Renal cortical epithelial cell (primary cell): ENCODE measurements at regions not wholly inside any gene's neighbourhood (a gene's known extent, or its start where the extent isn't known, plus 50 kb on each side); places are given as distances from the start of the nearest gene placed in this dataset.

Experiments used
- DNase-seq: peaks from one replicate; pipeline ENCODE4 v3.0.0-alpha.2; 2011; ENCODE audit warnings: low read depth

DNA sequence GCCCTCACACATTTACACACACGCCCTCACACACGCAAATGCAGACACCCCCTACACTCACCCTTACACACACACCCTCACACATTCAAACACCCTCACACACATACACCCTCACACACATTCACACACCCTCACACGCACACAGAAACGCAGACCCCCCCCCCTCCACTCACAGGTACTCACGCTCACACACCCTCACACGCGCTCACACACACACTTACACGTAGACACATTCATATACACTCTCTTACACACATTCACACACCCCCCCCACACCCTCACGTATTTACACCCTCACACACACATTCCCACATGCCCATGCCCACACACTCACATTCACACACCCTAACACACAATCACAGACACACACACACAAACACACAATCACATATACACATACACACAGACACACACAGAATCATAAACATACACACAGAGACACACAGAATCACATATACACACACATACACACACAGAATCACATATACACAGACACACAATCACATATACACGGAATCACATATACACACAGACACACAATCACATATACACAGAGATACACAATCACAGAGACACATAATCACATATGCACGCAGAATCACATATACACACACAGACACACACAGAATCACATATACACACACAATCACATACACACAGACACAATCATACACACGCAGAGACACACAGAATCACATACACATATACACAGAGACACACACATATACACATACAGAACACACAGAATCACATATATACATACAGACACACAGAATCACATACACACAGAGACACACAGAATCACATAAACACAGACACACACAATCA is 250.1 kb upstream of the RPL38 start:
- no peak for DNase-seq

DNA sequence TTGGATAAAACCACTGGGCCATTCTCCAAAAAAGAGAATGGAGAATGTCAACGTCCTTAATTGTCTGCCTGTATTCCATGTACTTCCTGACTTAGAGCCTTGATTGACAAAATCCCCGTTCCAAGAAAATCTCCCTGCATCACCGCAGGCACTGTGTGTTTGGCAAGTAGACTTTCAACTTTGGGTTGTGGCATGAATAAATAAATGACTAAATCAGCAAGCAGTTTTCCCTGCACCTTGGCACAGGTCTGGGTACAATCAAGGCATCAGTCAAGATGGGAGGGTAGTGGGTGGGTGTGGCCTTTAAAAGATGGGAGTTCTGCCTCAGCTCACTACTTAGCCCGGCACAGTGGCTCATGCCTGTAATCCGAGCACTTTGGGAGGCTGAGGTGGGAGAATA is 248.5 kb upstream of the RPL38 start:
- no peak for DNase-seq

DNA sequence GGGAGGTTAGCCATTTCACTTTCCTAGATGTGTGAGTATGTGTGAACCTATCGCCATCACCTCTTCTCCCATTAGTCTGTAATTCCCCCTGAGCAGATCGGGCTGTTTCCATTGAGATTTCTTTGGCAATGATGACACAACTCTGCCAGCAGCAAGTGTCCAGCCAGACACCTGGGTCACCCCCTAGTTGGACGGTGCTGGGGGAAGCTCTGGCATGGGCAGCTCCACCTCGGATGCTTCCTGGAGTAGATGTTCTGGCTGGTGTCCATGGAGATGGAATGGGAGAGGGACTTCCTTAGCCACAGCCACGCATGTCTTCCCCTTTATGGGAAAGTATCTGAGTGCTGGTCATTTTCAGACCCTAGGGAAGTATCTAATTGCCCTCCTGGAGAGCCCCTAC is 247.9 kb upstream of the RPL38 start:
- no peak for DNase-seq

DNA sequence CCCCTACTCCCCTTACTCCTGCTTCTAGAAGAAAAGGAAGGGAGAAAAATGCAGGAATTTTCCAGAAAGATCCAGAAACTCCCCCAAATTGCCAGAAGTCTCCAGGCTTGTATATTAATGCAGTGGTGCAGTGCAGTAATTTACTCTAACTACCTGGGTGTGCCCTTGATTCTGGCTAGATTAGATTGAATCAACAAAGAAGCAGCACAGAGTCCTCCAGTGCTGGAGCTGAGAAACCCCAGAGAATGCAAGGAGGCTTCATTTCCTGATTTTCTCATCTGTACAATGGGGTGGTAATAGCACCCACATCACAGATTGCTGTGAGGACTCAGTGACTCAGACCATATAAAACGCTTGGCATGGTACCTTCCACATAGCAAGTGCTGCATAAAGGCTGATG is 247.3 kb upstream of the RPL38 start:
- no peak for DNase-seq

DNA sequence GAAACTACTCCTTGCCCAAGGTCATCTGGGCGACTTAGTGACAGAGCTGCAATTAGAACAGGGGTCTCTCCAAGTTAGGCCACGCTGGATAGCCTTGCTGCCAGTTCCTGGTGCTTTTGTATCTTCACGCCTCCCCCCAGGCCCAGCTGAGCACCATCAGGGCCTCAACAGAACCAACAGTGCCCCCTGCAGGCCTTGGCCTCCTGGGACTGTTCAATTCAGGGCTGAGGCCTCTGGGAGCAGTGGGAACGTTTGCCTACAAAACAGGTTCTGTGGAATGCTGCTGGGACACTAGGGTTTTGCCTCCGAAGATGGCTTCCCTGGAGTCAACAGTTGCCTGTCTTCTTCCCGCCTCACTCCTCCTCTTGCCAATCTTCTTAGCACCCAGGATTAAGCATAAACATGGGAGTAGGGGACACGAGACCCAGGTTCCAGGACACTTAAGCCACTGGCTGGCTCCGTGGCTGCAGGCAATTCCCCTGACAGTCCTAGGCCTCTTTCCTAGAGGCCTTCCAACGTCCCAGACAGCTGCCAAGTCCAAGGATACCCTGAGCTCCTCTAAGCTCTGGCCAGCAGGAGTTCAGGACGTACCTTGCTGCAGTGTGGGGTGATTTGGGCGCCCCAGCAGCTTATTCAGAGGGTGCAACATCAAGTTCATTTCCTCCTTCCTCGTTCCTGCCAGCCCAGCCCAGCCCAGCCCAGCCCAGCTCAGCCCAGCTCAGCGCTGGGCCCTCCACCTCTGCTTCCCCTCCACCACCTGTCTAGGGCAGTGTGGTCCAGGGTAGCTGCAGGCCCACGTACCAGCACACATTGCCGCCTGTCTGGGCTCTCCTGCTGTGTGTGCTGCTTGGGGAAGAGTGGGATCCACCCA is 246.6 kb upstream of the RPL38 start:
- DNase-seq = no peak

DNA sequence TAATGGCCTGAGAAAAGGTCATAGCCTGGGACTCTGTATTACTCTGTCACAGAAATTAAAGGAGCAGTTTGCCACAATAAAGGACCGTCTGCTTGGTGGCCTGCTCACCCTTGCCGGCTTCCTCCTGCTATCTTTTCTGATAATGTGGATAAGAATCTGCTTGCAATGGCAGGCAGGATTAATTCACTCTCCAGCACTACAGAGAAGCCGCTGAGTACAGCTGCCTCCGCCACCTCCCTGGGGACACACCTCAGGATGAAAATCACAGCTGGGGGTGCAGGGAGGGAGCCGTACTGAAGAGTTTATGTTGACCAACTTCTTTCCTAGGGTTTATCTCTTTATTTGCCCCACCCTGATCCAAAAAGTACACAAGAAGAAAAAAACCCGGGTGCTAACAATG is 245.9 kb upstream of the RPL38 start:
- DNase-seq = no peak

DNA sequence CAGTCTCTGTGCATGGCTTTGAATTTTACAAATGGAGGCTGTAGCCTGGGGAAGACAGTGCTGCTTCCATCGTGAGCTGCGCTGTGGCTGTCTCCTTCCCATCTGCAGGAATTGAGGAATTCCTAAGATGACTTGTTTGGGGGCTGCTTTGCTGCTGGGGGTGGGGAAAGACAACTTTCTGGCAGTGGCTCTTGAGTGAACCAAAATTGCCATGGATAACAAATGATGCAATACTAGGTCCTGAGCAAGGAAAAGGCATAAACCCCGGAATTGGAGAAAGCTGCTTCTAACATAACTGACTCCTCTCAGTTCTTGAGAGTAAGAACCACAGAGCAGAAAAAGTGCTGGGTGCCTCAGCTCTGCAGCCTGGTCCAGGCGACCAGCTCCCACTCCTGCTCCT is 245.0 kb upstream of the RPL38 start:
- DNase-seq = no peak

DNA sequence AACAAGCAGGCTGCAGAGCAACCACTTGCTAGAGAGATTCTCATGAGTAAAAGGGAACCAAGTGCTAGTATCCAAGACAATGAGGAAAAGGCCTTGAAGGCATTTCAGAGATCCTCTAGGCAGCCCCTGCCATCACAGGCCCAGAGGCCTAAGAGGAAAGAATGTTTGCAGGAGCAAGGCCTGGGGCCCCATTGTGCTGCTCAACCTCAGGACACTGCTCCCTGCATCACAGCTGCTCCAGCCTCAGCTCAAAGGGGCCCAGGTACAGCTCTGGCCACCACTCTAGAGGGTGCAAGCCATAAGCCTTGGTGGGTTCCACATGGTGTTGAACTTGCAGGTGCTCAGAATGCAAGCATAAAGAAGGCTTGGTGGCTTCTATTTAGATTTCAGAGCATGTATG is 243.0 kb upstream of the RPL38 start:
- DNase-seq = no peak

DNA sequence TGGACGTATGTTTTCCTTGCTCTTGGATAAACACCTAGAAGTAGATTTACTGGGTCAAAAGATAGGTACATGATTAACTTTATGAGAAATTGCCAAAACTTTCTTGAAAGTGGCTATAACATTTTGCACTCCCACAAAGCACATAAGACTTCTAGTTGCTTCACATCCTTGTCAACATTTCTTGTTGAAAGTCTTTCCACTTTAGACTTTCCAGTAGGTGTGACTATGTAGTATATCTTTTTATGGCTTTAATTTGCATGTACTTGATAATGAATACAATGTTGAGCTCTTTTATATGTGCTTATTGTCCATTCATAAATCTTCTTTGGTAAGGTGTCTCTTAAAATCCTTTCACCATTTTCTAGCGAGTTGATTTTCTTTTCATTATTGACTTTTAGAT is 241.2 kb upstream of the RPL38 start:
- no peak for DNase-seq

DNA sequence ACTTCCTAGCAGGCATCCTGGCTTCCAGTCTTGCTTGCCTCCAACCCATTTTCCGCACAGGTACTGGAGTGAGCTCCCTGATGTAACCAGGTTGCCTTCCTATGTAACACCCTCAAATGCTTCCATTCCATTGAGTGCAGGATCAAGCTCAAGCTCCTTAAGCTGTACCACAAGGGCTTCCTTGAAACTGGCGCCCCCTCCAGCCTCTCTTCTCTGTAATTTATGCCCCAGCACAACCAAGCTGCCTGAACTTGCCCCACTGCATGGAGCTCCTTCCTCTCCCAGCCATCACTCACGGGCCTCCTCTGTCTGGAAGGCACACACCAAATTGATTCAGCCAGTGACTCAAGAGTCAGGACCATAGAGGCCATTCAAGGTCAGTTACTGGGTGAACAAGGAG is 234.8 kb upstream of the RPL38 start:
- no peak for DNase-seq

DNA sequence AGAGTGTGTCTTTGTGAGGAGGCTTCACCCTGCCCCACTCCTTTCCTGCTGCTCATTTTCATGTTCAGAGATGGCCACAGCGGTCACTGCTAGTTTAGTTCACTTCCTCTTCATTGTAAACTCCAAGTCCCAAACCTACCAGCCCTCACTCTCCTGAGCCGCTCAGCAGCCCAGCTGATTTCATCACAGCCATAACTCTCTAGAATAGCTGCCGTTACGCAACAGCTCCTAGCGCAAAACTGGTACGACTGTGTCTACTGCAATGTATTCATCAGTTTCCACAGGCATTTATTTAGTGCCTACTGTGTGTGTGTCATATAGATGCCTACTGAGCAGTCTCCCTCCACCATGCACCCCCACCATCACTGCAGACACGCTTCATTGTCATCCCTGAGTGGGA is 233.5 kb upstream of the RPL38 start:
- no peak for DNase-seq

DNA sequence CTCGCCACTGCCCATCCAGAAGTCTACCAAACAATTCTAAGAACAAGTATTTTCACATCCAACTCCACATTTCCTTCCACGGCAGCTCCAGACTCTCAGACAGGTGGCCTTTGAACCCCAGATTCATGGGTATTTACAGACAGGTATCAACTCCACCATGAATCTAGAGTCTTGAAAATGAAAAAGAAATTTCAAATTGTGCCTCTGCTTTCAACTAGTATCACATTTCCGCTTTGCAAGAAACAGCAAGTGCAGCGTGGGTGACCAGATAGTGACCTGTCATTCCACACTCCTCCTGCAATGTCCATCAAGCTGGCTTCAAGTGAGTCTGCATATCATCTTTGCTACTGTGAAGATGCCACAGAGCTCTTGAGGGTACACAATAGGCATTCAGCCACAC is 232.4 kb upstream of the RPL38 start:
- no peak for DNase-seq

DNA sequence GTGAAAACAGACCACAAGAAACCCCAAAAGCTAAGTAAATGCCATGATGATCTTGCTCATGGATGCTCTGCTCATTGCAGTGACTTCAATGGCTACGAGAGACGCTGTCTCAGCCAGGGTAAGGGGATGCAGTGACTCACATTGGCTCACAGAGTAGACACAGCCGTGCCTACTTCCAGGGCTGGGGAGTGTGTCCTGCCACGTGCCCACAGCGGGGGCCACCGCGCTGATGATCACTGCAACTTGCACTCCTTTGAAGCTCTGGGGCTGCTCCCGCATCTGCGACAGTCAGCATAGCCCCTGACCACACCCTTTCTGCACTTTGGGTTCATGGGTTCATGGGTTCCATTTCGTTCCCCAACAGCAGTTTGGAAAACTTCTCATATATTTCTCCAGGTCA is 231.4 kb upstream of the RPL38 start:
- DNase-seq = no peak

DNA sequence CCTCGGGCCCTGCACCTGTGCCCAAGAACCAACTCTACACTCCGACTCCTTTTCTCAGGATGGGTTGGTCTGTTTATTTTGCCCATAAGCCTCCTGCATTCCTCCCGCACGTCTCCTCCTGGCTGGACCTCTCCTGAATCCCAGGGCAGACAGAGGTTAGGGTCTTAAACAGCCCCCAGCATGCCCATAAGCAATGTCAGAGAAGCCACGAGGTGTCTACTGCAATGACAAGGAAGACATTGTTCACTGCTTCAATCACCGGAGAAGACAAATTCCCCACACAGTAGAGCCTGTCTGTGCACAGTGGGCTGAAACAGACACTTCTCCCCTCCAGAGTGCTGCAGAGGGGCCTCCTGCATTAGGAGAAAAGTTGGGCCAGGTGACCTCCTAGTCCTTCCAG is 230.6 kb upstream of the RPL38 start:
- DNase-seq = no peak

DNA sequence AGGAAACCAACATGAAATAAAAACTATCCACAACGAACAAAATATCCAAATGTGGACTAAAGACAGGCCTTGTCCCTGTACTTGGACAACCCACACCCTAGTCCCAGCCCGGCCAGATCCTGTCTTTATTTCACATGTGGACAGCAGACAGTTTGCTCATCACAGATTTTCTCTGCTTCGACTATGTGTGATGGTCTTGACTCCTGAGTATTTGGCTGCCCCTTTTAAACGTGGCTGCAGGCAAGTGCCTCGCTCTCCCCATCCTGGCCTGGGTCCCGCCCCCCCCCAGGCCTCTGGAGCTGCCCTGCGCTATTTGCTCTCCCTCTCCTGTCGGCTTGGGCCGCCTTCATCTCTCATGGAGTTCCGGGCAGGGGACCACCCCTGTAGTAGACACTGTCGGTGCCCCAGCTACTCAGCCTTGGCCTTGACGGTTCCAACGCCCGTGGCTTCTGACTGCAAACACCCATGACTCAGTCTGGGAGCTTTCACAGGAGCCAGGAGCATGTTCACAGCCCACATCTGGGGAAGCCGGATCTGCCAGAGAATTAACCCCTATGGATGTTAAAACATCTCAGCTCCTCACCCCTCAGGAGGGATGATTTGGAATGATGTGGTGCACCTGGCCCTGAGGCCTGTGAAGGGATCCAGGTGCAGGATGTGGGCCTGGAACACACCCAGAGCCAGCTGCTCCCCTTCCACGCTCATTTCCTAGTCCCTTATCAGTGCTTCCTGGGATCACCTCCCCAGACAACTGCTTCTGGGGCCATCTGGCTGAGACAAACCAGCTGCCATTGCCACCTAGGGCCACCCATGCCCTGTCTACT is 229.7 kb upstream of the RPL38 start:
- no peak for DNase-seq

DNA sequence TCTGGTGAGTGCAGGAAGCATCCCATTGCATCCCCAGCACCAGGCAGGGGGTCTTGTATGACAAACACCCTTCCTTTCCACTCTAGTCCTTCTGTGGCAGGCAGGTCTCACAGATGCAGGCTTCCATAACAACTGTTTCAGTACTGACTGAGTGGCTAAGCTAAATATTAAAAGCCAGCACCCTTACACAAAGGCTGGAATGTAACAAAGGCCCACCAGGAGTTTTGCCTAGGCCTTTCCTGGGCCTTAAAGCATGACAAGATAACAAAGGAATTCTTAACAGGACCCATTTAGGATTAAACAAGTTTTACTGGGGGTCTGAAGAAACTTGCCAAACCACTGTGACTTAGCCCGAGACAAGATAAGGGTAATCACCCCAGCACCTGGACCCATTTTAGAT is 228.9 kb upstream of the RPL38 start:
- no peak for DNase-seq

DNA sequence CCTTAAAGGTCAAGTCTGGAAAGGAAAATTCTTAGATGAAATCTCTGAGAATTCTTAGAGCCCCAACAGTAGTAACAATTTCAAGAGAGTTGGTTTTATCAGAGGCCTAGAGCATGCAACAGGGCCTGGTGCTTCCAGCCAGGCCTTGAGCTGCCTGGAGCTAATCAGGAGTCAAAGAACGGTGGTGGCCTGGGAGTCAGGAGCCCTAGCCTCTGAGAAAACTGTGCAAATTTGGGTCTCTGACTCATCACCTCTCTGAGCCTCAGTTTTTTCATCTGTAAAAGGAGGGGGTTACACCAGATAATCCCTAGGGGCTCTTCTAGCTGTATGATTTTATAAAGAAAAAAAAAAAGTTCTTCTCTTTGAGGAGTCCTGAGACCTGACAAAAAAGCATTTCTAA is 227.3 kb upstream of the RPL38 start:
- no peak for DNase-seq

DNA sequence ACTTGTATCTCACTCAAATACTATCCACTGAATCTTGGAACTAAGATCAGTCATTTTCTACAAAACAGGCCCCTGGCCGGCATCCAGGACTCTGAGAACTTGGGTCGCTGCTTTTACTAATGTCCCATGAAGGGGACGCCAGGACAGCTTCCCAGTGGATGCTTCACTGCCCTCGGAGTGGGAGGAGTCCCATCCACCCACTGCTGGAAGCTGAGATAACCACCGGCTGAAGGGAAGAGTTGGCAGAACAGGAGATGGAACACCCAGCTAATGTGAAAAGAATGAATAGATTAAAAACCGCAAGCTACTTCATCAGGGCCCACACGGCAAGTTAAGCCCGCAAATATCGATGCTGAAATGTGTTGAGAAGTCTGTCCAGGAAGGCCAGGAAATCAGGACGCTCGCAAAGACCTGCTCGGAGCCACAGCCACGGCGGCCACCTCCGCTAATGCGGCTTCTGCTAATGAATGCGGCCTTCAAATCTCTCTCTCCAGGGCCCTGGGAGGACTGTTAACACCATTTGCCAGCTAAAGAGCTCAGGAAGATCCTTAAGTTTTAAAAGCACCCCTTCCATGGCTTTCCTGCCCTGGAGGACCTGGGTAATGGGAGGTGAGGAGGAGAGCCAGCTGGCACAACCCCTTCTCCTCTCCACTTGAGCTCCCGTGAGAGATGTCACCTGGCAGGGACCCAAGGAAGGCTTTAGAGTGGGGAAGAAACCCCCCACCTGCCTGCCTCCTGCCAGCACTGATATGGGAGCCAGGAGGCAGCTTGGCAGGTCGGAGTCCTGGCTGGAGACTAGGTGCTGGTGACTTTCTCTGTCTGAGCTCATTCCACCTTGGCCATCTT is 226.6 kb upstream of the RPL38 start:
- DNase-seq = no peak

DNA sequence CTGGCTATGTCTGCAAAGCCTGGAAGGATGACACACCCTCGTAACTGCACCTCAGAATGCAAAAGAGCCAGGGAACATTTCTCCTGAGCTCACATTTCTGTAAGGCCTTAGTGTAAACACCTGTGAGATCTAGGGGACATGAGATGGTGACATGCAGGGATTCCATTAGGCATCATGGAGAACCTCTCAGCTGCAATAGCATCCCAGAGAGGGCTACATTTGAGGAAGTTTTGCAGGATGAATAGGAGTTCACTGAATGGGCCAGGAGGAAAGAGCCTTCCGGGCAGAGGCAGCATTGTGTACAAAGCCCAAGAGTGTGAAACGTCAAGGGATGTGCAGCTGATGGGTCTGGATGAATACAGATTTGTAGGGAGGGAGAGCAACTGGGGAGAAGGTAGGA is 223.0 kb upstream of the RPL38 start:
- no peak for DNase-seq

DNA sequence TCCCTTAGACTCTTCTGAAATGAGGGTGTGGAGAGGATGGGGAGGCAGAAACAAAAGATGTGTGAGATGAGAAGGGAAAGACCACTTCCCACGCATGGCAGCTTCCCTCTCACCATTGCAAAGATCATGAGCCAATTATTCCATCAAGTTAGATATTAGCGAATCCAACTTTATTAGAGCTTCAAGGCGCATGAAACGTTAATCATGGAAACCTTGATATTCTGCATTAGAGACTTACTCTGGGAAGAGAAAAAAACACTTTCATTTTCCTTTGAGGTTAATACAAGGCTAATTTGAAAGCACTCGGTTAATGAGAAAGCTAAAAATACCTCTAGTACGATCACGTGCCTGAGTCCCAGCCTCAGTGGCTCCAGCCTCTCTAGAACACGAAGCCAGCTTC is 220.6 kb upstream of the RPL38 start:
- no peak for DNase-seq

DNA sequence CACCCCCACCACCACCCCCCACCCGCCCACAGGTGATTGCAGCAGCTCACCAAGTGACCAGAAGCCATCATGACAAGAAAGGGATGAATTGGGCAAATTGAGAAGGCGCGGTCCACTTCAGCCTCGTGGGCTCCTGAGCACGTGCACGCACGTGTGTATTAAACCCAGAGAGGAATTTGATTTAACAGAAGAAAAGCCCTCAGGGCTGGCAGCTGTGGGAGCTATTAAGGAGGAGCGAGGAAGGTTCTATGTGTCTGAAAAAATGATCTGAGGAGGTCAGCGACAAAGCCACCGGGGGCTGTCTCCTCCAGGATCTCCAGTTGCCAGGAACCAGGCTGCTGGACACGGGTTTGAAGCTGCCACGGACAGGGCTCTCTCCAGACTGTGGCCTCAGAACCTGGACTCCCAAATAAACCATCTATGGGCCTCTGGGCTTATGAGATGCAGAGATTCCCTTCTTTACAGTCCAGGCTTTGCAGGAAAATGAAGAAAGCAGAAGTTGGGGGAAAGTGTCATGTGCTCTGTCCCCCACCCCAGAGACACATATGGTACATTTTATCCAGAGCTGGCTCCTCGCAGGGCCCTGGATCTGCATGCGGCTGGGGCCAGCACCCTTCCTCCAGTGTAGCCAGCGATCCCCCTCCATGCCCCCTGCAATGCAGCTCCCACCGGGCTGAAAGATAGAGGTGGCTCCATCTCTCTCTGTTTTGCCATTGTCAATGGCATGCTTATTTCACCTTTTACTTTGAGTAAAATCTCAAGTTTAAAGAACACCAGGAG is 219.7 kb upstream of the RPL38 start:
- DNase-seq = no peak
